ENCODE measurements at regions not wholly inside any gene's neighbourhood (a gene's known extent, or its start where the extent isn't known, plus 50 kb on each side); places are given as distances from the start of the nearest gene placed in this dataset.
A peak's percentile ranks its signal among the peaks of the same experiment; 100 is the strongest.
"Not testable (repeated sequence)": the region's sequence is repeated elsewhere in the genome, so short reads cannot be mapped to it uniquely, and the experiment has no call there.

DNA sequence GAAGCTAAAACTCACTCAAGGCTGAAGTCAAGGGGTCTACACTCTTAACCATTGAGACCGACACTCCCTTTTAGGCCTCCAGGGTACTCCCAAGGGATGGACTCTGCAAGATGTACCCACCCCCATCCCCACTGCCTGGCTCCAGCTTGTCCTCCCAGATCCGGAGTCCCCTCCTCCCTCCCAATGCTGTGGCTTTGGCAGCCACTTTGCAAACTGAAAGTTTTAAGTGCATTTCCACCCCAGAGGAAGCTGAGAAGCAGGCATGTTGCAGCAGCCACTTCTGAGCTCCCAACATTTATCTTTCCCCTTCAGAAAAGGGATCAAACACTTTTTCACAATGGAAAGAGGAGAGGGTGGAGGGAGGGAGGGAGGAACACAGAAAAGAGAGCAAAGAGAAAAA lies 115.2 kb downstream of the COPRS start:
- in situ Hi-C loops (cut with MboI; ENCODE audit: low pct_unique_long_range_greater_than_20kb in 2 of 9, low sequenced_read_pairs in 9 of 9, unreplicated experiment in 9 of 9), result no loop called here
- 0% methylated on average over 1 of the region's 2 CpGs; no CpG with 5 or more reads in 8 of the 10 experiments for WGBS, 10 experiments
- Histone ChIP-seq H3K4me3 (no peak overlapping the region), H3K4me1 (replicated peaks in 1 of 2) (peaks cover 3 to 8% of the 10 kb centered on the region in 2 donors), H3K27ac (no peak overlapping the region)
- ATAC-seq (replicated peaks in 6 of 8), result peak in 1 of 8 experiments; percentile 42

DNA sequence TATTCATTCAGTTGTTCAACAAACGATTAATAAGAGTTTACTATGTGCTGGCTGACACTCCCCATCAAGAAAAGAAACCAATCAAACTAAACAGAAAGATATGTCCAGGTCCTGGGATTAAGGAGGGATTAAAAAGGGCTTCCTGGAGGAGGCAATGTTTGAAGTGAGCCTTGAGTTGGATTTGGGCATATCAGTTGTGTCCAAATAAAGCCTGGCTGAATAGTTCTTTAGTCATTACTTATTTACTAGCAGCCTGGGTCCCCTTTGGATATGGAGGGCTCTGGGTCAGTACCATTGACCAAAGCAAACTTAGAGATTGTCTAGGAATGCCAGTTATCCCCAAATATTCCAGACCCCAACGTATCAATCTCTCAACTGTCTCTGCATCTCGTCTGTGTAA lies 117.7 kb downstream of the COPRS start:
- 48 to 80% (median 71%) methylated on average over 1 to 3 of the region's 3 CpGs; no CpG with 5 or more reads in 3 of the 10 experiments for WGBS, 10 experiments
- H3K4me3 ChIP-seq, result no peak overlapping the region
- in situ Hi-C loops (cut with MboI; ENCODE audit: low pct_unique_long_range_greater_than_20kb in 2 of 9, low sequenced_read_pairs in 9 of 9, unreplicated experiment in 9 of 9), result no loop called here

GRCh38 chr17:31740611-31741082 lies 118.4 kb downstream of the COPRS start:
- Histone ChIP-seq H3K27ac (no peak overlapping the region), H3K4me3 (no peak overlapping the region), H3K4me1 (replicated peaks in 1 of 2) (peaks cover 3 to 8% of the 10 kb centered on the region in 2 donors)
- in situ Hi-C loops (cut with MboI; ENCODE audit: low pct_unique_long_range_greater_than_20kb in 2 of 9, low sequenced_read_pairs in 9 of 9, unreplicated experiment in 9 of 9), result no loop called here
- 0 to 100% (median 17%) methylated on average over 1 to 4 of the region's 4 CpGs; no CpG with 5 or more reads in 3 of the 10 experiments for WGBS, 10 experiments
- peak in 3 of 8 experiments; percentile 88 to 93 (median 91) for ATAC-seq (replicated peaks in 6 of 8)

More for the DNA sequence above, 117.7 kb downstream of the COPRS start:
- ATAC-seq (replicated peaks in 6 of 8), result no peak
- Histone ChIP-seq H3K4me1 (replicated peaks in 1 of 2) (peaks cover 3 to 8% of the 10 kb centered on the region in 2 donors), H3K27ac (no peak overlapping the region)

DNA sequence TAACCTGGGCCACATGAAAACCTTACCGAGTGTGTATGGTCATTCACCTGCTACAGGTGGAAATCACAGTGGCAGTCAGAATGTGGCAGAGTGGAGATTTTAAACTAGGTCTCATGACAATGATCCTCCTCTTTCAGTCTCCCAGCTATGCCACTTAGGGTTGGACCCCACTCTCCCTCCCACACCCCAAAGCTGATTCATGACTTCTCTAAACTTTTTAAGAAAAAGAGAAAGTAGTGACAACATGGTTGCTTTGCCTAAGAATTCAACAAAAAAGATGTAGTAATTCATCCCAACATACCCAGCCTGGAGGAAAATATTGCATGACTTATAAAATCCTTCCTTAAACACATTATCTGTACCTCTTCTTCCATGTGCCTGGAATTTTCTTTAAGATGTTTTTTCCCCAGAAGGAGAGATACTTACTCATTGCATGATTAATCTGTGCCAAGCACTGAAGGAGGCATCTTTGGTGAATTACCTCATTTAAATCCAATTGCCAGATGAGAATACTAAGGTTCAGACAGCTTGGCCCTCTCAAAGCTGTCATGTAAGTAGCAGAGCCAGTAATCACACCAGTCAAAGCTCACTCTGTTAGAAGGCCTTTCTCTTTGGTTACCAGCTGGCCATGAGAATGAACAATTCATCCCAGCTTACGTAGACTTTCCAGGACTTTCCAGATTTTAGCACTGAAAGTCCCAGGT lies 119.9 kb downstream of the COPRS start:
- H3K4me3 ChIP-seq, result no peak overlapping the region
- H3K27ac ChIP-seq, result no peak overlapping the region
- WGBS, 10 experiments, result 59 to 100% (median 100%) methylated on average over 1 to 2 of the region's 2 CpGs; no CpG with 5 or more reads in 3 of the 10 experiments
- H3K4me1 ChIP-seq (replicated peaks in 1 of 2), result peaks cover under 1 to 6% of the 10 kb centered on the region in 2 donors
- in situ Hi-C loops (cut with MboI; ENCODE audit: low pct_unique_long_range_greater_than_20kb in 2 of 9, low sequenced_read_pairs in 9 of 9, unreplicated experiment in 9 of 9), result no loop called here
- ATAC-seq (replicated peaks in 6 of 8), result no peak

GRCh38 chr17:31738488-31738887 lies 120.6 kb downstream of the COPRS start:
- Histone ChIP-seq H3K27ac (no peak overlapping the region), H3K4me1 (replicated peaks in 1 of 2) (no peaks in the 10 kb centered on the region), H3K4me3 (no peak overlapping the region)
- in situ Hi-C loops (cut with MboI; ENCODE audit: low pct_unique_long_range_greater_than_20kb in 2 of 9, low sequenced_read_pairs in 9 of 9, unreplicated experiment in 9 of 9), result no loop called here
- ATAC-seq (replicated peaks in 6 of 8), result no peak

GRCh38 chr17:31738067-31738466 lies 121.0 kb downstream of the COPRS start:
- in situ Hi-C loops (cut with MboI; ENCODE audit: low pct_unique_long_range_greater_than_20kb in 2 of 9, low sequenced_read_pairs in 9 of 9, unreplicated experiment in 9 of 9), result no loop called here
- 53 to 100% (median 80%) methylated on average over 1 to 8 of the region's 8 CpGs; no CpG with 5 or more reads in 1 of the 10 experiments for WGBS, 10 experiments

DNA sequence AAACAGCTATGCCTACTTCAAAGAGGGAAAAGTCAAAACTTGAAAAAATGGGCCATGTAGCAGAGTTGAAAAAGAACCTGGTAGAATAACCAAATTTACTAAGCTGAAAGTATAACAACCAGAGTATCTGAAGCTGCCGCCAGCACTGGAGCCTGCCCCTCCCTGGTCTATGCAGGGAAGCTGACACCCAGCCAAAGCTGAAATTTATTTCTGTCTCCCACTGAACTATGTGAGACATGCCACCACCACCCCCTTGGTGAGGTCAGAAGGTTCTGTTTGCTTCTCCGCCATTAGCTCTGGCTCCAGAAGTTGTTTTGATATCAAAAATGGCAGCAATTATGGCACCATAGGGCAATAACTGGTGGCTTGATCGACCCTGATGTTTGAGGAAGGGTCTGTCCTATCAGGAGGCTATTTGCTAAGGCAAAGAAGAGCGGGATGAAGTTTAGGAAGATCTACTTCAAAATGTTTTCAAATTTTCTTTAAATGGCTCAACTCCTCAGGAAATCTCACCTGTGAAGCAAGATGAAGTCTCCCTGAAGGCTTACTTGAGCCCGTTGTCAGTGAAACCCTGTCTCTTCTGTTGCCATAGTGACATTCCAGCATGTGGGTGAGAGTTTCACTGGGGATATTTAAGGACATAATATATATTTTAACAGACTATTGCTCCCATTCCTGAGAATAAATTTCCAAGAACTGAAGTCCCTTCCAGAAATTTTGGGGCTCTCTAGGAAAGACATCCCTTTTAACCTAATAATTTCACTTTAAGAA lies 122.0 kb downstream of the COPRS start:
- WGBS, 10 experiments, result 50 to 92% (median 86%) methylated on average over 2 to 5 of the region's 5 CpGs; no CpG with 5 or more reads in 2 of the 10 experiments
- ATAC-seq (replicated peaks in 6 of 8), result peak in 1 of 8 experiments; percentile 49
- in situ Hi-C loops (cut with MboI; ENCODE audit: low pct_unique_long_range_greater_than_20kb in 2 of 9, low sequenced_read_pairs in 9 of 9, unreplicated experiment in 9 of 9), result no loop called here
- H3K4me1 ChIP-seq (replicated peaks in 1 of 2), result no peaks in the 10 kb centered on the region
- no peak overlapping the region for H3K27ac ChIP-seq
- no peak overlapping the region for H3K4me3 ChIP-seq

More at GRCh38 chr17:31738067-31738466, 121.0 kb downstream of the COPRS start:
- no peak for ATAC-seq (replicated peaks in 6 of 8)
- Histone ChIP-seq H3K4me1 (replicated peaks in 1 of 2) (no peaks in the 10 kb centered on the region), H3K4me3 (no peak overlapping the region), H3K27ac (no peak overlapping the region)

DNA sequence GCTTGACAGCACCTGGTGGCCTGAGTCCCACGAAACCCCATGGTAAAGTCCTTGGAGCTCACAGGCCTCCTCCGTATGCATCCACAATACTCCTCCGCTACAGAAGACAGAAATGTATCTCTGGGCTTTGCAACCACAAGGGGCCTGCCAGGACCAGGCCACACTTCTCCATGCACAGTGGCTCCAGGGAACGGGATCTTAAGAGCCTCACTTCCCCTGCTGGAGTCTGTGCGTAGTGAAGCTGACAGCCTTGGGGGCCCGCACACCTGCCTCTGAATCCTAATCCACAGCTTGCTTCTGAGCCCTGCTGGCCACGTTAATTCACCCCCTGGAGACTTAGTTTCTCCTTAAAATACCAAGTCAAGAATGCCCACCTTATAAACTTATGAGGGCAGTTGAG lies 125.7 kb downstream of the COPRS start:
- H3K4me1 ChIP-seq (replicated peaks in 1 of 2), result no peaks in the 10 kb centered on the region
- WGBS, 10 experiments, result 78 to 100% (median 85%) methylated on average over 2 to 6 of the region's 7 CpGs; no CpG with 5 or more reads in 4 of the 10 experiments
- no peak overlapping the region for H3K4me3 ChIP-seq
- no peak for ATAC-seq (replicated peaks in 6 of 8)
- no peak overlapping the region for H3K27ac ChIP-seq
- in situ Hi-C loops (cut with MboI; ENCODE audit: low pct_unique_long_range_greater_than_20kb in 2 of 9, low sequenced_read_pairs in 9 of 9, unreplicated experiment in 9 of 9), result no loop called here

- ATAC-seq (replicated peaks in 6 of 8); H3K27ac ChIP-seq; H3K4me1 ChIP-seq (replicated peaks in 1 of 2); H3K4me3 ChIP-seq; in situ Hi-C loops (cut with MboI; ENCODE audit: low pct_unique_long_range_greater_than_20kb in 2 of 9, low sequenced_read_pairs in 9 of 9, unreplicated experiment in 9 of 9): not testable (repeated sequence)
- WGBS, 10 experiments, result 67 to 100% (median 96%) methylated on average over 1 to 5 of the region's 5 CpGs; no CpG with 5 or more reads in 1 of the 10 experiments
Measured at GRCh38 chr17:31731585-31732154, 127.4 kb downstream of the COPRS start.

GRCh38 chr17:31731118-31731517 lies 127.9 kb downstream of the COPRS start:
- Histone ChIP-seq H3K4me3 (no peak overlapping the region), H3K27ac (no peak overlapping the region), H3K4me1 (replicated peaks in 1 of 2) (no peaks in the 10 kb centered on the region)
- in situ Hi-C loops (cut with MboI; ENCODE audit: low pct_unique_long_range_greater_than_20kb in 2 of 9, low sequenced_read_pairs in 9 of 9, unreplicated experiment in 9 of 9), result no loop called here
- ATAC-seq (replicated peaks in 6 of 8), result no peak
- WGBS, 10 experiments, result 25 to 100% (median 94%) methylated on average over 1 to 2 of the region's 3 CpGs; no CpG with 5 or more reads in 7 of the 10 experiments

DNA sequence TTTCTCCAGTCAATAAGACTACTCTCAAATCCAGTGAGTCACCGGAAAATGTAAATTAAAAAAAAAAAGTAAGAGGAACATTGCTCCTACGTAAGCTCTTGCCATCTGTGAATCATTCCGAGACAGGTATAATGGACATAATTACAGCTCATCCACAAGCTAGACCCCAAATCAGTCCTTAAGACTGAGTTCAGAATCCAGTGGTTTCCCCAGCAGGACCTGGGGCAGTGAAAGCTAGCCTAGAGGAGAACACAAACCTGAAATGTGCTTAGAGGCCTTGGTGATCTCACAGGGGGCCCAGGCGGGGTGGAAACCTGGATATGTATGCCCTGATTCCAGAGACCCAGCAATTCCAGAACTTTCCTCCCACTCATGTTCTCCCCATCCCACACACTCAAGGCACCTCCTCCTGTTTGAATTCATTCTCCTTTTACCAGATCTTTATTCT lies 132.0 kb downstream of the COPRS start:
- peak in 5 of 8 experiments; percentile 45 to 81 (median 70) for ATAC-seq (replicated peaks in 6 of 8)
- H3K4me1 ChIP-seq (replicated peaks in 1 of 2), result no peaks in the 10 kb centered on the region
- no peak overlapping the region for H3K4me3 ChIP-seq
- H3K27ac ChIP-seq, result no peak overlapping the region
- in situ Hi-C loops (cut with MboI; ENCODE audit: low pct_unique_long_range_greater_than_20kb in 2 of 9, low sequenced_read_pairs in 9 of 9, unreplicated experiment in 9 of 9), result no loop called here
- 43 to 100% (median 81%) methylated on average over 1 to 4 of the region's 4 CpGs; no CpG with 5 or more reads in 4 of the 10 experiments for WGBS, 10 experiments

DNA sequence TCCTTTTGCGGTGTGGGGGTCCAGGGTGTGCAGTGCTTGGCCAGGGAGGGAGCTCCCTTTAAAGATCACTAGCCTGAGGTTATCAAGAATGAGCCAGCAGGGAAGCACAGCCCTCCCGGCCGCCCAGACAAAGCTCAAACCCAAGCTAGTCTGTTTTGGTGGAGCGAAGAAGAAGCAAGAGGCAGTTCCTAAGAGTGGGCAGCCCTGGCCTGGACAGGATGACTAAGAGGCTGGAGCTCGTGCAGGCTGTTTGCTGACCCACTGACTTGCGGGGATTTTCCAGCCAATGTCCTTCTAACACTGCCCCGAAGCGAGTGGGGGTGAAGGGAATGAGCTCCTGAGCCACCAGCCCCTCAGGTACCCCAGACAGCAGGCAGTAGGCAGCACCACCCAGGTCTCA lies 134.4 kb downstream of the COPRS start:
- WGBS, 10 experiments, result 67 to 100% (median 84%) methylated on average over 1 to 7 of the region's 8 CpGs; no CpG with 5 or more reads in 4 of the 10 experiments
- in situ Hi-C loops (cut with MboI; ENCODE audit: low pct_unique_long_range_greater_than_20kb in 2 of 9, low sequenced_read_pairs in 9 of 9, unreplicated experiment in 9 of 9), result no loop called here
- no peak overlapping the region for H3K27ac ChIP-seq
- ATAC-seq (replicated peaks in 6 of 8), result no peak
- no peak overlapping the region for H3K4me3 ChIP-seq
- H3K4me1 ChIP-seq (replicated peaks in 1 of 2), result no peaks in the 10 kb centered on the region

GRCh38 chr17:31724026-31724425 lies 135.0 kb downstream of the COPRS start:
- H3K27ac ChIP-seq, result no peak overlapping the region
- in situ Hi-C loops (cut with MboI; ENCODE audit: low pct_unique_long_range_greater_than_20kb in 2 of 9, low sequenced_read_pairs in 9 of 9, unreplicated experiment in 9 of 9), result no loop called here
- 92 to 100% (median 94%) methylated on average over 1 to 6 of the region's 8 CpGs; no CpG with 5 or more reads in 5 of the 10 experiments for WGBS, 10 experiments
- no peak for ATAC-seq (replicated peaks in 6 of 8)
- H3K4me1 ChIP-seq (replicated peaks in 1 of 2), result no peaks in the 10 kb centered on the region
- no peak overlapping the region for H3K4me3 ChIP-seq

Data from motor neuron (in vitro differentiated cells).